DOHH2 (cell line): ENCODE measurements at regions not wholly inside any gene's neighbourhood (a gene's known extent, or its start where the extent isn't known, plus 50 kb on each side); places are given as distances from the start of the nearest gene placed in this dataset.

Source experiments
- CTCF ChIP-seq: fragments of 200-600 bp; sonication (generic); IDR thresholded peaks from one replicate; pipeline ENCODE4 v1.5.1; 2014; ENCODE audit warnings: antibody characterized with exemption, mild to moderate bottlenecking, low read depth, low read length; ENCODE audit not compliant: poor library complexity, severe bottlenecking
- EZH2phosphoT487 ChIP-seq: fragments of 200-600 bp; sonication (generic); IDR thresholded peaks from 2 replicates; pipeline ENCODE4 v1.6.1; 2017; ENCODE audit warnings: borderline replicate concordance, mild to moderate bottlenecking, antibody characterized with exemption, low read length, moderate library complexity, mixed read lengths

- TF ChIP-seq CTCF, result no peak
- TF ChIP-seq EZH2phosphoT487, result no peak
These were observed 1017.5 kb upstream of the TMEM132C start for GRCh38 chr12:127249428-127249827.
